NCI-H1048 (cell line): ENCODE measurements at regions not wholly inside any gene's neighbourhood (a gene's known extent, or its start where the extent isn't known, plus 50 kb on each side); places are given as distances from the start of the nearest gene placed in this dataset.
"Not testable (repeated sequence)": the region's sequence is repeated elsewhere in the genome, so short reads cannot be mapped to it uniquely, and the experiment has no call there.

Experiments used
- DNase-seq: peaks from one replicate; lab custom pipeline; 2025; lab: John Stamatoyannopoulos, UW

- DNase-seq, result no peak
Measured at GRCh38 chr3:102906818-102907217, 472.0 kb downstream of the ZPLD1 start.

DNA sequence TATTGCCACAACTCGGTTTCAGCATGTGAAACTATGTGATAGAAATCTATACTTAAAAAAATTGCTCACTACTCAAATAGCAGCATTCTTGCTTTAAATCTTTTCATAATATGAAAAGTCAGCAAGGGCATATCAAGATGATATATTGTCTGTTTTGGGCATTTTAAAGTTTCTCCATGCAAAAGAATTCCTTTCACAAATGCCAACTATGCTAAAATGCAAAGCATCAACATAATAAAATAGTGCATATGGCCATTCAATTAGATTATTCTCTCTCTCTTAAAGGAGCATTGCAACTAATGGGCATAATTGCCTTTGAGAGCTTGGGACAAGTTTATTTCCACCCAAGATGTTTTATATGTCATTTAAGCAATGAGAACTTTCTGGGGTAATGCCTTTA, 475.1 kb downstream of the ZPLD1 start:
- DNase-seq, result no peak

- DNase-seq, result no peak
Measured at GRCh38 chr3:102916532-102916931, 481.7 kb downstream of the ZPLD1 start.

DNA sequence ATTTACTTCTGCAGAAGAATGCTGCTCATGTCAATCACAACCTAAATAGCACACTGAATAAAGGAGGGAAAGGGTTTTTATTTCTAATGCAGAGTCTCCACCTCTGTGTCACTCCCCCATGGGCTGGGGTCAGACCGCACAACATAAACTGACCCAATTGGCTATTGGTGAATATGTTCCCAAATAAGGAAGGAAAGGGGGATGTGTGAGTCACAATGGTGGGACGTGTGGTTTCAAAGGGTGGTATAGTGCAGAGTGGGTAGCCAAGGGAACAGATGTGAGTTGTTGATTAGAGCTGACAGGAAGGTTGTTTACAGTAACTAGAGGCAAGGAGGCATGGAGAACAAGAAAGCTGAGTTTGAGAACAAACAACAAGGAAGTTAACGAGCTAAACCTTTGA, 491.8 kb downstream of the ZPLD1 start:
- DNase-seq, result no peak

GRCh38 chr3:102933377-102933776, 498.6 kb downstream of the ZPLD1 start:
- DNase-seq, result no peak

DNA sequence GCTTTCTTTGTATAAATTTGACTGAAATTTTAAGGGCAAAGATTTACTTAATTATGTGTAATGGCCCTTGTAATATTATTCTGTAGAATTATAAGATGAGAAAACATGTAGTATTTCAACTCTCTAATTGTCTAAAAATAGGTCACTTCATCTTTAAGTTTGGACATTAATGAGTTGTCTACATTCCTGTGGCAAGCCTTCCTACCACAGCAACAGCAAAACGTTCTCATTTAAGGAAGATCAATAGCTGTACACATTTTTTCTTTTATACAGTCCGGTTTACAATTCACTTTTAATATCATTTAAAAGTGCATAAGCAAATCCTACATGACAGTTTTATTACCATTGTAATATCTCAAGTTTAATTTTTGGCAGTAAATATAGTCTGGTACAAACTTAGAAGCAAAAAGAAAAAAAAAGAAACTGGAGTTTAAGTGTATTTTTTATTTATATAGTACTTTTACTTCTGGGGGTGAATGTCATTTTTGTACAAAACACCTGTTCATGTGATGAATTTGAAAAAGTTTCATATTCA, 501.8 kb downstream of the ZPLD1 start:
- no peak for DNase-seq

GRCh38 chr3:102941786-102942185, 507.0 kb downstream of the ZPLD1 start:
- DNase-seq, result no peak

GRCh38 chr3:102946445-102946844, 511.6 kb downstream of the ZPLD1 start:
- DNase-seq, result not testable (repeated sequence)

DNA sequence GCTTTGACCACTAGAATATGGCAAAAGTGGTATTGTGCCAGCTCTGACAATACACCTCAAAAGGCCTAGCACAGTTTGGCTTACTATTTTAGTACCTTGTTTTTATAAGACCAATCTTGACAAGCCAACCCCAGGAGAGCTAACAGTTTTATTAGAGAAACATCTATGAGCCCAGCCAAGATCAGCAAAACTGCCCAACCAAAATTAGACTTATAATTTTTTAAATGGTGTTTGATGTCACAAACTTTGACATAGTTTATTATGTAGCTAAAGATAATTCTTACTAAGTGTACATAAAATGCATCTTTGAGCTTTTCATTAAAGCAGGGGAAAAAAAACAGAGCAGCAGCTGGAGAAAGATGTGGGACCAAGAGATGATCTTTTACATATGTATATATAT, 537.5 kb downstream of the ZPLD1 start:
- DNase-seq, result no peak

DNA sequence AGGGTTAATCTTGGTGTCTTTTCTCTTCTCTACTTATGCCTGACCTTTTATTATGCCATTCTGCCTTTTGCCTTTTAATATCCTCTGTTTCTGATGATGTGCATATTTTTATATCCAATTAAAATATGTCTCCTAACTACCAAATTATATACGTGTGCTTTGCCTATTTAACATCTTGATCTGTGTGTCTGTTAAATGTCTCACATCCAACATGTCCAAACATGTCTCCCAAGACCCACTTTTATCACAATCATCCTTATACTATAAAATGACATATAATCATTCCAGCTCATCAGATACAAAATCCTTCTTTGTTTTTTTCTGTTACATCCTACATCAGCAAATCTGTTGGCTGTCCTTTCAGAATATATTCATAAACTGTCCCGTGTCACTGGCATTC, 539.5 kb downstream of the ZPLD1 start:
- no peak for DNase-seq

- DNase-seq, result no peak
Measured at GRCh38 chr3:102979191-102979590, 544.4 kb downstream of the ZPLD1 start.

DNA sequence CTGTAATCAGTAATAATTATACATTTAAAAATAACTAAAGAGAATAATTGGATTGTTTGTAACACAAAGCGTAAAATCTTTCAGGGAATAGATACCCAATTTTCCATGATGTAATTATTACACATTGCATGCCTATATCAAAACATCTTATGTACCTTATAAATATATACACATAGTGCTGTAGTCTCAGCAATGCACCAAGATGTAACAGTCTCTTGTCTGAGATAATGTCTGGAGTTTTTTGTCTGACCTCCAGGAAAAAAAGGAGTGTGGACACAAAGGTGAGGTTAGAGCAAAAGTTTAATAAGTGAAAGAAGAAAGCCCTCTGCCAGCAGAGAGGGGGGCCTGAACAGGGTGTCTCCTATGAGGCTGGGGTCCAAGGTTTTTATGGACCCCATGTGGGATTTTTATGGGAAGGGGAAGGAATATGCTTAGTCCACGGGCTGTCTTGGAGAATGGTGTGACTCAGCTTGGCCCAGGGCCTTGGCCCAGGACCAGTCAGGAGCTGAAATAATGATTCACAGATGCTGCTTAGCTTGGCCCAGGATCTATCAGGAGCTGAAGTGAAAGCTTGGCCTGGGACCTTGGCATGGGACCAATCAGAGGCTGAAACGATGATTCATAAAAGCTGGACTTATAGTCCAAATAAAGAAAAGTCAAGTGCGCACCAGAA, 545.0 kb downstream of the ZPLD1 start:
- DNase-seq, result no peak

DNA sequence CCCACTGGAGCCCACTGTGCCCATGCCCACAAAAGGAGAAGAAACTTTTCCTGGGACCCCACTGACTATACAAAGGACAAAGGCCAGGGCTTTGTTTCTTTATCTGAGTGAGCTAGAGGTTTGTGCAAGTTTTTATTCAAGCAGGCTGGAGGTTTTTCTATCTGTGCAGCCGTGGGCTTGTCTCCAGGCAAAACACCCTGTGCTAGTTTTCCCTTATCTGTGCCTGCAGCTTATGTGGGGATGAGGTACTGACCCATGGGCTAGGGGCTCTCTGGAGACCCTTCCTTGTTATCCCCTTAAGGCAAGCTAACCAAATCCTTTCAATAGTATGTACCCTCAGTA, 545.5 kb downstream of the ZPLD1 start:
- DNase-seq, result no peak

DNA sequence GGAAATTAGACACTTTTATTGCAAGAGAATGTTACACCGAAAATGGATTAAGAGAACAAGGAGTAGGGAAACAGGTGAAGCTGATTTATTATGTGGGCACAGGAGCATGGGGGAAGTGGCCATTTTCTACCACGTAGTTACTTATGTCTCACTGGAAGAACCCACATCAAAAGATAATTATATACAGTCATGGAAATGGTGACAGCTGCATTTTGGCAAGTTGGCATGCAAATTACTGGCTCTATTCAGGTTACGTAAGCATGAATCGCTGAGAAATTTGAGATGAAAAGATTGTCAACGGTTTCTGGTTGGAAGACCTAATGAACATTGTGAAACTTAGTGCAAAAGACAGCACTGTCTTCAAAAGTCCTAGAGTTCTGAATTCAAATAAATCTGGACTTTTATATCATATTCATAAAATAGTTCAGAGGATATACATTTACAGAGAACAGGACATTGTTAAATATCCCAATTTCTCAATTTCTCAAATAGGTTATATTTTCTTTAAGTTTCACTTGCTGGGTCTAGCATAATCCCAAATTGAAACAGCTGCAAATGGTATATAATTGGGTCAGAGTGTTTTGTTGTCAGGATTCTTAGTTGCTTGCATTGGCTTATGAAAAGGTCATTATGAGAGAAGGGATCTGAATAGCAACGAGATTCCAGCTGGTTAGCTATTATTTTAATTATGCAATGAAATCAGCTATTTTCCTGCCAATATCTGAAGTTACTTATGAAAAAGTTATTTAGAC, 567.8 kb downstream of the ZPLD1 start:
- no peak for DNase-seq

- no peak for DNase-seq
Measured at GRCh38 chr3:103006526-103007183, 571.8 kb downstream of the ZPLD1 start.

DNA sequence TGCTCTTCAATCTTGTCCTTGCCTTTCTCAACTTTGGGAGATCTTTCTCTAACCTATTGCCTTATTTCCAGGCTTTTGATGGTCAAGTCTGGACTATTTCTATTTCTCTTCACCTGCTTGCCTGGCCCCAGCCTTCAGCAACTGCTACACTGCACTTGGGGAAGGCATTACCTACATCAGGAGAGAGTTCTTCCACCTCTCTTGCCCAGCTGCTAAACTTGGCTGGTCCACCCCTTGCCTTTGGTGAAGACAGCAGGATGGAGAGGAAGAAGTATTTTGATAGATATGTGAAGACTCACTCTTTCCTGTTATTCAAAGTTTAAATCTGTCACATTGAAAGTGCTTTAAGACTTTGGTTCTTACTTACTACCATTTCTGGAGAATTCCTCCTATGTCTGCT, 574.8 kb downstream of the ZPLD1 start:
- no peak for DNase-seq

DNA sequence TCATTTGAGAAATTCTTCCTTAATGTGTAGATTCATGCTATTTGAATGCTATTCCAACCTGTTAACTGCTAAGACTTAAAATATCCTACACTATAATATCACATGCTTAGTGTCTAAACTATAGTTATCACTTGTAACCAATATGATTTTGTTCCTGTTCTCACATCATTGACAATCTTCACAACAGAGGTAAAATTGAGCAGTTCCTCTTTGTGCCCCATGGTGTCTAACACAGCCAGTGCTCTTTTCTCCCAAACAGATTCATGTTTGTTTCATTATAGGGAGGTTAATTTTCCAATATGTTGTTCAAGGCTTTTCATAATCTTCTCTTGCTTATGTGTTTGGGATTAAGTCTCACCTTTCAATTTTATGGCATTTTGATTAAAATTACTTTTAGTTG, 591.1 kb downstream of the ZPLD1 start:
- DNase-seq, result no peak

- DNase-seq, result no peak
Measured at GRCh38 chr3:103033841-103034240, 599.0 kb downstream of the ZPLD1 start.

- no peak for DNase-seq
Measured at GRCh38 chr3:103047640-103048039, 612.8 kb downstream of the ZPLD1 start.

- DNase-seq, result no peak
Measured at GRCh38 chr3:103048068-103048722, 613.4 kb downstream of the ZPLD1 start.

DNA sequence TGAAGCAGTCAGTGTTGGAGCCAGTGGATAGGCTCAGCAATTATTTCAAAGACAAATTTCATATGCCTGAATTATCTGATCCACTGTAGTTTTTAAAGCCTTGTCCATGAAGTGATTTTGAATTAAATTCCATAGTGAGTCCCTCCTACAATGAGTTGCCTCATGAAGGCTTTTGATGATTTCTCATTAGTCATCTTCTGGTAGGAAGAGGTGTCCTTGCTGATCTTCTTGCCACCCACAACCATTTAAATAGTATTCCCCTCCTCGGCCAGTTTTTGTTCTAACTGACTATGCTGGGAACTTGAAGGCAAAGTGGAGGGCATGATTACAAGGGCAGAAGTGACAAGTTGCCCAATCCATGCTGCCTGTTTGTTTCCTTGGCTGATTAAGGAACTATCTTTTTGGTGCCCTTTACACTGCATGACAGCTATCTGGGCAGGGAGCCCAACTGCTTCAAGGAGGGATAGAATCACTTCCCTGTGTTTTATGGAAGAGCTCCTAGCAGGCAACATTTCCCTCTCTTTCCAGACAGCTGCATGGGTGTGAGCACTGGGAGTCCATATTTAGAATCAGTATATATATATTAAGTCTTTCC, 617.5 kb downstream of the ZPLD1 start:
- no peak for DNase-seq

DNA sequence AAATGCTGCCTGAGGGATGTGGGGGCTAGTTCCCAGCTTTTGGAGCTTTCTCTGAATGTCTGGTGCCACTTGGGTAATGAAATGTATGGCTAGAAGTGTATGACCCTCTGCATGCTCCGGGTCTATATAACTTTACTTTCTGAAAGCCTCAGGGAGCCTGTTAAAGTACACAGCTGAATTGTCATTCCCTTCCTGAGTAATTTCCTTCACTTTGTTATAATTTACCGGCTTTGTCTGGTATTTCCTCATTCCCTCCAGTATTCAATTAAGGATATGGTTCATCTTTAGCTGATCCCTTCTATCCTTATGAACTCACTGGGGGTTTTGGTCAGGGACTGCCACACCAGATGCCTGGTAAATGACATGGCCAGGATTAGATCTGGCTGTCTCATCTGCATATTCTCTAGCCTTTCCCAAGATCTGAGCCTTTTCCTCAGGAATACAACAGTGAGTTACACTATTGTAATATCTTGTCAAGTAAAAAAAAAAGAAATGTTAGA, 620.3 kb downstream of the ZPLD1 start:
- DNase-seq, result no peak
